ENCODE measurements at regions not wholly inside any gene's neighbourhood (a gene's known extent, or its start where the extent isn't known, plus 50 kb on each side); places are given as distances from the start of the nearest gene placed in this dataset.
"Not testable (repeated sequence)": the region's sequence is repeated elsewhere in the genome, so short reads cannot be mapped to it uniquely, and the experiment has no call there.

- DNase-seq (ENCODE audit: low spot score), result no peak
Measured at GRCh38 chr2:193153576-193153975, 958.8 kb upstream of the TMEFF2 start.

DNA sequence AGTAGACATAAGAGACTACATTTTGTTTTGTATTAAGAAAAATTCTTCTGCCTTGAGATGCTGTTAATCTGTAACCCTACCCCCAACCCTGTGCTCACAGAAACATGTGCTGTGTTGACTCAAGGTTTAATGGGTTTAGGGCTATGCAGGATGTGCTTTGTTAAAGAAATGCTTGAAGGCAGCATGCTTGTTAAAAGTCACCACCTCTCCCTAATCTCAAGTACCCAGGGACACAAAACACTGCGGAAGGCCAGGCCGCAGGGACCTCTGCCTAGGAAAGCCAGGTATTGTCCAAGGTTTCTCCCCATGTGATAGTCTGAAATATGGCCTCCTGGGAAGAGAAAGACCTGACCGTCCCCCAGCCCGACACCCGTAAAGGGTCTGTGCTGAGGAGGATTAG is 947.7 kb upstream of the TMEFF2 start:
- not testable (repeated sequence) for DNase-seq (ENCODE audit: low spot score)

DNA sequence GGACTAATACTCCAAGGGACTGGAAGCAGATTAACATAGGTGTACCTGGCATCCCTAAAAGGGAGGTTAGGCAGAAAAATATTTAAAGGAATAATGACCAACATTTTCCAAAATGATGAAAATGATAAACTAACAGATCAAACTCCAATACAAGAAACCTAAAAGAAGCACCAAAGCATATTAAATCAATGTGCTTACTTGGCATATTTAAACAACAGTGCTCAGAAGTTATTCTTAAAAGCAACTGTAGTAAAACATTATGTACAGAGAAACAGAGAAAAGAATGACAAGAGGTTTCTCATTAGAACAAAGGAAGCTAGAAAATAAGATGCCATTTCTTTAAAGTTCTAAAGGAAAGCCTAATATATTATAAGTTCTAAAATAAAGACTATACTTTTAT is 947.3 kb upstream of the TMEFF2 start:
- no peak for DNase-seq (ENCODE audit: low spot score)

DNA sequence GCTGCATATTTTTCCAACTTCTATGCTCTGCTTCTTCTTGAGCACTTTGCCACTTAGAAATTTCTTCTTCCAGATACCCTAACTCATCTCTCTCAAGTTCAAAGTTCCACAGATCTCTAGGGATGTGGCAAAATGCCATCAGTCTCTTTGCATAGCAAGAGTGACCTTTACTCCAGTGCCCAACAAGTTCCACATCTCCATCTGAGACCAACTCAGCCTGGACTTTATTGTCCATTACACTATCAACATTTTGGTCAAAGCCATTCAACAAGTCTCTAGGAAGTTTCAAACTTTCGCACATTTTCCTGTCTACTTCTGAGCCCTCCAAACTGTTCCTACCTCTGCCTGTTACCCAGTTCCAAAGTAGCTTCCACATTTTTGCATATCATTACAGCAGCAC is 946.2 kb upstream of the TMEFF2 start:
- not testable (repeated sequence) for DNase-seq (ENCODE audit: low spot score)

GRCh38 chr2:193124815-193125214 is 930.1 kb upstream of the TMEFF2 start:
- DNase-seq (ENCODE audit: low spot score), result no peak

GRCh38 chr2:193114827-193115226 is 920.1 kb upstream of the TMEFF2 start:
- DNase-seq (ENCODE audit: low spot score), result no peak

DNA sequence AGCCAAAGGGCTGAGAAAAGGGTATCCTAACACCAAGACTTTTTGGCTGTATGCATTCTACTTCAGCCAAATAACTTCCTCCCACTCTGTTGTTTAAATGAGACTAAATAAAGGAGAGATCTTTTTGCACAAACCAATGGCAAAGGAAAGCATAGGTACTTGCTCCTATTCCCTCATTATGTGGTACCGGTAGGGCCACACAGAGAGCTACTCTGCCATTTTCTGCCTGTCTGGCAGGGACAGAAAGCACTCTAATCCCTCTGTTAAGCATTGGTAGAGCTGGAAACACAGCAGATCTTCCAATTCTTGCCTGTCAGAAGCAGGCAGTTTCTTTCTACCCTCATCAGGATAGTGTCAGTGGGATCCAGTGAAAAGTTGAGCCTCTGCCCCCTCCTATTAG is 918.3 kb upstream of the TMEFF2 start:
- DNase-seq (ENCODE audit: low spot score), result no peak

- no peak for DNase-seq (ENCODE audit: low spot score)
Measured at GRCh38 chr2:193103064-193103463, 908.3 kb upstream of the TMEFF2 start.

DNA sequence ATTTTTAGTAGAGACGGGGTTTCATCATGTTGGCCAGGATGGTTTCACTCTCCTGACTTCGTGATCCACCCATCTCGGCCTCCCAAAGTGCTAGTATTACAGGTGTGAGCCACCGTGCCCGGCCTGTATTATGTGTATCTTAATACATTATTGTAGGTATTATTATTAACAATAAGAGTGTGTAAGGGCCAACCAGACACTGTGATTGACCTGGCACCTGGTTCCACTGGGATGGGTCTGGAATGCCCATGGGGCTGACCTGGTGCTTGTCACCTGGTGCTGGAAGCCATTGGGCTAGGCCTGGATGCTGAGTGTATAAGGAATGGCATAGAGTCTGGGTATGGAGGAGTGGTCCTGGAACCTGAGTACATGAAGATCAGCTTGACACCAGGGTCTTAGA is 906.9 kb upstream of the TMEFF2 start:
- no peak for DNase-seq (ENCODE audit: low spot score)

DNA sequence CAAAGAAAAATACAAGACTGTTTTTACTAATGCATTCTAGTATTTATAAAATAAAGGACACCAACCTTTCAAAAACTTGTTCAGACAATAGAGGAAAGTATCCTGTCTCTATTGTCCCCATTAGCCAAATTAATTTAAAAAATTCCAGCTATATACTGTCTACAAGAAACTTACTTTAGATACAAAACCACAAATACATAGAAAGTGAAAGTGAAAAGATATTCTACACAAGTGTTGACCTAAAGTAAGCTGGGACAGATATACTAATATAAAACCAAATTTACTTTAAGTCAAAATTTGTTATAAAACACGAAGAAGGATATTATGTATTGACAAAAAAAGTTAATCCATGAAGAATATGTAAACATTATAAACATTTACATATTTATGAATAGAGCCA is 893.3 kb upstream of the TMEFF2 start:
- no peak for DNase-seq (ENCODE audit: low spot score)

DNA sequence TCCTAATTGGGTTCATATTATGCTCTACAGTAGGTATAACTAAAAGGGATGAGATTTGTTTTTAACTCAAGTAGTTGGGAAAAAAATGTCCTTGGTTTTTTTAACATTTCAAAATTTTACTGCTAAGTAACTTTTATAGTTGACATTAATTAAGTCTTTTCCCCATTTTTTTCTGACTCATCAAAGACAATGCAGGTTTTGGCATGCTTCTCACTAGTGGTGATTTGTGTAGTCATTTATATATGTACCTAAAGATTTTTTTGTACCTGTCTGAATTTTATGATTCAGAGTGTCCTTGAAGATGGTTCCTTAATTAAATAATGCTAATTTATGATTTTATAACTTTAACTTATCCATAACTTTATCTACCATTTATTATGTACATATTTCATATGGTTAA is 882.3 kb upstream of the TMEFF2 start:
- no peak for DNase-seq (ENCODE audit: low spot score)

DNA sequence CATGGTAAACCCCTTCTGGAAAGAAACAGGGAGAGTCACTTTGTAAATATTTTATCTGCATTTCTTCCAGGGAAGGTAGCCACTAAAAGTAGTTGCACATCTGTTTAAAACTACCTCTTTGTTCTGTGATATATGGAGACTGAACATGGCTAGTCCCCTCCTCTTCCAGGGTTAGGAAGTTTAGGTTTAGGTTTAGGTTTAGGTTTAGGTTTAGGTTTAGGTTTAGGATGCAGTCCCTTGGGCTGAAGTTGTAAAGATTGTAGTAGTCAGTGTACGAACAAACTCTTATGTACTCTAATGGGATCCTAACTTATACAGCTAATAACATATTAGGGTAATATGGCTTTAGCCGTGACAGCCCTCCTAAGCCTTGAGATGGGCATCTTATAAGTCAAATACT is 880.2 kb upstream of the TMEFF2 start:
- no peak for DNase-seq (ENCODE audit: low spot score)

DNA sequence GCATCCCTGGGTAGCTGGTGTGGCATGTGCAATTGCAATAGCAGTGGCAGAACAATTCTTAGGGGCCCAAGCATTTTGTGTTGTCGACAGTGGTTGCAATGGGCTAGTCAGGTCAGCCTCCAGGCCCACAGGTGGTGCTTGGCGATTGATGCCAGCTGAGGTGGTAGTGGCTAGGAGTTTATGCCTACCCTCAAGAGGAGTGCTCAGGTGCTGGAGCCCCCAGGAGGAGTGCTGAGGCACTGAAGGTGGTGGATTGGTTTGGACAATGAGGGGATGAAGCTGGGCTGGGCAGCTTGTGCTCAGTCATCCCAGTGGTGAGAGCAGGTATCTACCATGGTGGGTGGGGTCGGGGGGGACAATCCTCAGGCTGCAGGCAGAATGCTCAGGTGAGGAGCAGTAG is 877.9 kb upstream of the TMEFF2 start:
- DNase-seq (ENCODE audit: low spot score), result no peak

- DNase-seq (ENCODE audit: low spot score), result not testable (repeated sequence)
Measured at GRCh38 chr2:193025556-193025955, 830.8 kb upstream of the TMEFF2 start.

GRCh38 chr2:193024791-193025190 is 830.1 kb upstream of the TMEFF2 start:
- DNase-seq (ENCODE audit: low spot score), result no peak

- DNase-seq (ENCODE audit: low spot score), result no peak
Measured at GRCh38 chr2:193011870-193012269, 817.1 kb upstream of the TMEFF2 start.

DNA sequence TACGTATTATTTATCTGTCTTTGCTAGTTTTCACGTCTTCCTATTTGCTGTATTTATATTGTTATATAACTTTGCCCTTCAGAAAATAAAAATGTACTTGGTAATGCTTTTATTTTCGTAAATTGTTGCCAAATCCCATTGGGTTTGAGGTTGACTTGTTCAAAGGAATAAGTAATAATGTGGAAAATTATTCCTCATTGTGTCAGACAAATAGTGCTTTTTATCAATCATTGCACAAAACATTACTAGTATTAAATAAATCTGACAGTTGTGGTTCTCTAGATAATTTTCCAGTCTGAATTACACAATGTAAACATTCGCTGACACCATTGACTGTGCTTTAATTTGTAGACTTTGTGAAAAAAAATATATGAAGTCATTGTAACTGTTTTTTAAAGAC is 798.3 kb upstream of the TMEFF2 start:
- no peak for DNase-seq (ENCODE audit: low spot score)

GRCh38 chr2:192983173-192983572 is 788.4 kb upstream of the TMEFF2 start:
- no peak for DNase-seq (ENCODE audit: low spot score)

GRCh38 chr2:192978395-192978794 is 783.7 kb upstream of the TMEFF2 start:
- DNase-seq (ENCODE audit: low spot score), result no peak

DNA sequence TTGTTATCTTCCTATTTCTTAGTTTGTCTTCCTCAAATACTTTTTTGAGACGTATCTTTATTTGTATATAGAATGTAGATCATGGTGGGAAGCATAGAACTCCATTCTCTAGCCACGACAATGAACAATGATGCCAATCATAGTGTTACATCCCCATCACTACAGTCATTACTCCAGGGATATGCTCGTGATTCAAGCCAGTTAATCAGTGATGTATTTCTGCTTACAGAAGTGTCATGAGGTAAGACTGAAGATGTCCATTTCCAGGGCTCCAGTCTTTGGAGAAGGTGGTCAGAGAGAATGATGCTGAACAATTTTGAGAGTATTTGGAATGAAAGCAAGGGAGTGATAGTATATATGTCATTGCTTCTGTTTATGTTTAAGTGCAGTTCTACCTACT is 777.2 kb upstream of the TMEFF2 start:
- DNase-seq (ENCODE audit: low spot score), result no peak

GRCh38 chr2:192969055-192969454 is 774.3 kb upstream of the TMEFF2 start:
- no peak for DNase-seq (ENCODE audit: low spot score)

GRCh38 chr2:192960945-192961344 is 766.2 kb upstream of the TMEFF2 start:
- DNase-seq (ENCODE audit: low spot score), result no peak

DNA sequence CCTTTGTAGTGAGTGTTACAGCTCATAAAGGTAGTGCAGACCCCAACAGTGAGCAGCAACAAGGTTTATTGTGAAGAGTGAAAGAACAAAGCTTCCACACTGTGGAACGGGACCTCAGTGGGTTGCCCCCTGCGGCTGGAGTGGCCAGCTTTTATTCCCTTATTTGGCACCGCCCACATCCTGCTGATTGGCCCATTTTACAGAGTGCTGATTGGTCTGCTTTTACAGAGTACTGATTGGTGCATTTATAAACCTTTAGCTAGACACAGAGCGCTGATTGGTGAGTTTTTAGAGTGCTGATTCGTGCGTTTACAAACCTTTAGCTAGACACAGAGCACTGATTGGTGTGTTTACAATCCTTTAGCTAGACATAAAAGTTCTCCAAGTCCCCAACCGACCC is 763.9 kb upstream of the TMEFF2 start:
- not testable (repeated sequence) for DNase-seq (ENCODE audit: low spot score)

DNA sequence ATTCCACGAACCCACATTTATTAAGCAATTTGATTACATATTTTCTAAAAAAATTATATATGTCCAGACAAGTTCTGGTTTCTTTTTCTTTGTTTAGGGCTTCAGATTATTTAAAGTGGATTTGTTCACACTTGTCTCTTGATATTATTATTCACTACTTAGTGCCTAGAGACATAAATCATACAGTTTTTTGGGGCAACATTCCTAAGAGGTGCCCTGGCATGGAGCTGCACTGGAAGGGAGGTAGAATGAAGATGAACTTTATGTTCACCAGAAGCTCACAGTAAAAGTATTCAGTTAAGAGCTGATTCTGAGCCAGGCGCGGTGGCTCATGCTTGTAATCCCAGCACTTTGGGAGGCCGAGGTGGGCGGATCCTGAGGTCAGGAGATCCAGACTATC is 762.7 kb upstream of the TMEFF2 start:
- no peak for DNase-seq (ENCODE audit: low spot score)

GRCh38 chr2:192953116-192953515 is 758.4 kb upstream of the TMEFF2 start:
- no peak for DNase-seq (ENCODE audit: low spot score)

Measured in germinal center (tissue), 1 donor.